Umbilical cord (tissue), 1 donor: ENCODE measurements at regions not wholly inside any gene's neighbourhood (a gene's known extent, or its start where the extent isn't known, plus 50 kb on each side); places are given as distances from the start of the nearest gene placed in this dataset.

Source experiments
- DNase-seq: peaks from one replicate; pipeline ENCODE4 v3.0.0-alpha.2; 2015; ENCODE audit warnings: low spot score

GRCh38 chr12:105983622-105984320 lies 155.0 kb downstream of the NUAK1 start:
- no peak for DNase-seq

DNA sequence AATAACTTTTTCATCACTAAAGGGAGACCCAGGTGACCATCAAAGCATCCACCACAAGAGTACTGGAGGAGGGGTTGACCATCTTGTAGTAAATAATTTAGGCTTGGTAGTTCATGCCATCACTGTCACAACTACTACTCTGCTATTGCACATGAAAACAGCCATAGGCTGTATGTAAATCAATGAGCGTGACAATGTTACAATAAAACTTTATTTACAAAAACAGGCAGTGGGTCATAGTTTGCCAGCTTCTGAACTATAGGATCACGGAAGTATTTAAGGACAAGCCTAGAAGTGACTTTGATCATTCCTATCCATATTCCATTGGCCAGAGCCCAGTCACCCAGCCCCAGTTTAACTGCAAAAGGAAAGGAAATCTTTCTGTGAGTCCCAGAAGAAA lies 153.4 kb downstream of the NUAK1 start:
- no peak for DNase-seq

GRCh38 chr12:105986779-105987684 lies 151.7 kb downstream of the NUAK1 start:
- DNase-seq = no peak

- DNase-seq = no peak
These were observed 151.1 kb downstream of the NUAK1 start for GRCh38 chr12:105987685-105988035.

DNA sequence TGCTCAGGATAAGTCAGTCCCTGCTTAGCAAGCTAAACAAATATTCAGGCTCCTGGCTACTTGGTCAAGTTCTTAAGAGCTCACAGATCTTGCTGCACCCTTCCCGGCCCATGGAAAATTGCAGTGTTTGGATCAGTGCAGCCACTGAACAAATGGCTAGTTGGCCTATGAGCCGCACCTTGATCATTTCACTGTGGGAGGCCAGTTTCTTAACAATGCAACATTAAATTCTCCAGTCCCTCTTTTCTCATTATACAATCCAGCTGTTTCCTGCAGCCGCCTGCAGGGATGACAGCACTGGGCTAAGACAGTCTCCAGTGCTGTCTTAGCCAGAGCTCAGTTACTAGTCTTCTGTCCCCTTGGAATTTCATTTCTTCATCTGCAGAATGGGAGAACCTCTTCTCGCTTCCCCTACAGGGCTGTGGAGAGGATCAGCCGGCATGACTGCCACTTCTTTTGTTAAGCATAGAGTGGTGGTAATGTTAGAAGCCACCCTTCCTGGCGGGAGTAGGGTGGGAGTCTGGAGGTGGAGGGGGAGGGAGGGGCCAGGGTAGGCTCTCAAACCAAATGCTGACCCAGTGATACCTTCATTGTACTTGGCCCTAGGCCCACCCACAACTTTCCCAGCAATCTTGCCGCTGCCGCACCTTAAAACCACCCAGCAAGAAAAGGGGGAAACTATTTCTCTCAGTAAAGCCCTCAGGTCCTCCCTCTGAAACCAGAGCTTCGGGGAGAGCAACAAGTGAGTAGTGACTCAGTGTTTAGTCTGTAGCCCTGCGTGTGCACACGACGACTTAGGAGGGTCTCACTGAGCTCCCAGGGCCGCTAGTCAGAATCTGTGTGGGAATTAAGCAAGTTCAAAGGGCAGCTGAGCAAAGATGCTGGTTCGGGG lies 145.7 kb downstream of the NUAK1 start:
- no peak for DNase-seq

GRCh38 chr12:105993766-105994555 lies 144.8 kb downstream of the NUAK1 start:
- no peak for DNase-seq

GRCh38 chr12:105995961-105996431 lies 142.8 kb downstream of the NUAK1 start:
- no peak for DNase-seq

- DNase-seq = no peak
These were observed 140.2 kb downstream of the NUAK1 start for GRCh38 chr12:105998561-105998960.

- no peak for DNase-seq
These were observed 138.2 kb downstream of the NUAK1 start for GRCh38 chr12:106000382-106001104.

- no peak for DNase-seq
These were observed 137.5 kb downstream of the NUAK1 start for GRCh38 chr12:106001105-106001836.

DNA sequence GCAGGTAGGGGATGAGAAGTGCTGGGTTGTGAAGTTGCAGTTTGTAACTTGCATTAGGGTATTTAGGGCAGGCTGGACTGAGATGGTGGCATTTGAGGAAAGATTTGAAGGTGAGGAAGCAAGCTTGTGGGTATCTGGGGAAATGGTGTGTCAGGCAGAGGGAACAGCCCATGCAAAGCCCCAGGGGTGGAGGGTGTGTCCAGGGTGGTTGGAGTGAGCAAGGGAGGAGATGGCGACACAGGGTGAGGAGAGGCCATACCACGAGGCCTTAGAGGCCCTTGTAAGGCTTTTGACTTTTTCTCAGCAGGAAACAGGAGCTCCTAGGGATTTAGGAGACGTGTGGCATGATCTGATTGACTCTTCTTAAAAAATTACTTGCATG lies 136.9 kb downstream of the NUAK1 start:
- no peak for DNase-seq

- DNase-seq = no peak
These were observed 135.5 kb downstream of the NUAK1 start for GRCh38 chr12:106003297-106003696.

- DNase-seq = no peak
These were observed 134.5 kb downstream of the NUAK1 start for GRCh38 chr12:106004289-106004688.

DNA sequence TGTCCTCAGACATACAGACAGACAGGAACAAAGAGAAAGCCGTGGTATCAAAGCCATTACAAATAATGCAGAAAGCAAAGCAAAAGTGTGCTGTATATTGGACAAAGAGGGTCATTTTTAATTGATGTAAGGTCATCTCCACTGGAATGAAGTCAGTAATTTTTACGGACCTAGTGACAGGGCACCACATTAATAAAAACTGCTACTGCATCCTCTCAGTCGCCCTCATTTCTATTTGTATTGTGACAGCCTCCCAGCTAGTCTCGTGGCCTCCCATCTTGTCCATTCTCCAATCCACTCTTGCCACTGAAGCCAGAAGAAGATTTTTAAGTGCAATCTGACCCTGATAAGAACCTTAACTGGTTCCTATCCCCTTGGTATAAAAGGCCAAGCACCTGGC lies 132.4 kb downstream of the NUAK1 start:
- no peak for DNase-seq

DNA sequence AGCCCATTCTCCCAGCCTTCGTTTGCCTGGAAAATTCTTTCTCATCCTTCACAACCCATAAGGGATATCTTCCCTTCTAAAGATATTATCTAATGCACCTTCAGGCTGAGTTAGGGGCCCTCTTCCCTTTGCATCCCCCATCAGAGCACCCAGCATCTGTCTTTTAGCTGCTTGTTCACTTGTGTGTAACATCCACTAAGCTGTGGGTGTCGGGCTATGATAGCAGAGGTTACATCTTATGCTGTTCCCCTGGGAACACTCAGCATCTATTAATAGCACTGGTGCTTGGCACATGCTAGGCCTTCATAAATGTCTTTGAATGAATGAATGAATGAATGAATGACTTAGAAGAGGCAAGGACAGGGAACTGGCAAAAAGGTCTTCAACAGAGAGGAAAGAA lies 131.8 kb downstream of the NUAK1 start:
- no peak for DNase-seq

DNA sequence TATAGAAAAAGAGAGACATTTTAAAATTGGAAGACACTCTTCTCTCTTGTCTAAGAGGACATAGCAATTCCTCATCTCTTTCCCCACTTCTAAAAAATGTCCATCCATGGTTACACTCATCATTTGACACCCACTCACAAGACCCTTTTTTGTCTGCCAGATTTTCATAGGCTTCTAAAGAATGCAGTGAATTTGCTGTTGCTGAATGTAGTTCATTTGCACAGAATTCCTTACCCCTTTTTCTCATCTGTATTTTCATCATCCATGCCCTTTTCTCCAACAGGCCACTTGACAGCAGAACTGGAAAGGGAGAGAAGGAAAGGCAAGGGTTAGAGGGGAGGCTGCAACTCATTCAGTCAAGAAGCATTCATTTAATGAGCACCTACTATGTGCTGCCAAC lies 128.0 kb downstream of the NUAK1 start:
- DNase-seq = no peak
